ENCODE measurements at regions not wholly inside any gene's neighbourhood (a gene's known extent, or its start where the extent isn't known, plus 50 kb on each side); places are given as distances from the start of the nearest gene placed in this dataset.

DNA sequence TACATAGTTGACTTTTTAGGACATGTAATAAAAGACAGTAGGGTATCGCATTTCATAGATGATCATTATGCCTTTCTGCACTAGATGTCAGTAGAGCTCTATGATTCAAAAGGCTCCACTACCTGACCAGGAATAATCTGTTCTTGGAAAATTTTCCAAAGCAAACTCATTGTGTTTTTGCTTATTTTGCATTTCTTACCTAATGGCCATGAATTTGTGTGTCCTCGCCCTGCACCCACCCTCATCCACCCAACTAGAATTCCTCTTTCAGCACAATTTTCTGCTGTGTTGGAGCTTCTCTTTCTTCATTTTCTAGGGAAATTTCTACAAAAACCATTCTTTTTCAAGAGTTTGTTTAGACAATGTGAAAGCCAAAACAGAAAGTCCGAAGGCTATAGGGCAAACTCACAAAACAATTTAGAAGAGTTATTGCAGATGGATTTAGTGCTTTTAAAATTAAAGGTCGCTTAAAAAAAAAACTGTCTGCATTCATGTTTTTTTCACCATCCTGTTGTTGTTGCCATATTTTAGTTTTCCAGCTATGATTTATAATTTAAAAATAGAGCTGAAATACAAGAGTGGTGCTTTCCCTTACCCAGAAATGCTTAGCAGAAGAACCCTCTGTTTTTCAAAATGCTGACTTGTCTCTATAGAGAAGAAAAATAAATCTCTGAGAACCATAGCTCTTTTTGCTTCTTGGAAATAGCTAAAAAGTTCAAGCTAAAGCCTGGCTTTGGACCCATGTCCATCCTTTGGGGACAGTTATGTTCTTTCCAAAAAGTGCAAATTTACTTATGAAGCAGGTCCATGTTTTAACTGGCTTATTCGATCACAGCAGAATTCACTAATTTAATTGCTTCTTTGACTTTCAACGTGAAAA, 183.7 kb downstream of the SPATA18 start:
- DNase-seq: no peak

- no peak for DNase-seq
Measured at GRCh38 chr4:52235552-52236201, 184.6 kb downstream of the SPATA18 start.

DNA sequence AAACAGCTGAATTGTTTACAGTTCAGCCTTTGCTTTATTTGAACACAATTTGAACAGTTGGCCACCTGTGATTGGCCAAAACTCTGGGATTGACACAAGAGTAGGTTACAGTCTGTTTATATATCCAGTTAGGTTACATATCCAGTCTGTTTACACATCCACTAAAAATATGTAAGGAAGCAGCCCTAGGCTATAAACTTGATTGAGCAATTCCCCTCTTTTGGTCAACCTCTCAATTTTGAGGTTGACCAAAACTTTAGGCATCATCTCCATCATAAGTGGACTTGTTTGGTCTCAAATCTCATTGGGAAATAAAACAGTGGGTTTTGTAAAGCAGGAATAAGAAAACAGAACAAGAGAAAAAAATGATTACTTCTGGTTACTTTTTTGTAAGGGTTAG, 190.8 kb downstream of the SPATA18 start:
- DNase-seq: no peak

DNA sequence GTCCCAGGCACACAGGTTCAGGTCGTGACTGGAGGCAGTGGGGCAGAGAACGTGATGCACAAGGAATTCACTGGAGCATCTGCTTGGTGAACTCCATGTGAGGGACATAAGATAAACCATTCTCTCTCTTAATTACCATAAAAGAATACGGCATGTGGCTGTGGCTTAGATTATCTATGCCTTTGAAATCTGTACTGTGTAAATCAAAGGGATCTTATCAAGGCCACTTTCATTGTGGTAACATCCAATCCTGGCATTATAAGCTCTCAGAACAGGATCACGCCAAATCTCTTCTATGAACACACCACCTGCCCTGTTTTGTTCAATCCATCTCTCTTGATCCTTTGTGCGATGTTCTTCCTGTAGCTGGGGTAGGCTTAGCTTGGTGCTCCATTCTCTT, 192.3 kb downstream of the SPATA18 start:
- no peak for DNase-seq

DNA sequence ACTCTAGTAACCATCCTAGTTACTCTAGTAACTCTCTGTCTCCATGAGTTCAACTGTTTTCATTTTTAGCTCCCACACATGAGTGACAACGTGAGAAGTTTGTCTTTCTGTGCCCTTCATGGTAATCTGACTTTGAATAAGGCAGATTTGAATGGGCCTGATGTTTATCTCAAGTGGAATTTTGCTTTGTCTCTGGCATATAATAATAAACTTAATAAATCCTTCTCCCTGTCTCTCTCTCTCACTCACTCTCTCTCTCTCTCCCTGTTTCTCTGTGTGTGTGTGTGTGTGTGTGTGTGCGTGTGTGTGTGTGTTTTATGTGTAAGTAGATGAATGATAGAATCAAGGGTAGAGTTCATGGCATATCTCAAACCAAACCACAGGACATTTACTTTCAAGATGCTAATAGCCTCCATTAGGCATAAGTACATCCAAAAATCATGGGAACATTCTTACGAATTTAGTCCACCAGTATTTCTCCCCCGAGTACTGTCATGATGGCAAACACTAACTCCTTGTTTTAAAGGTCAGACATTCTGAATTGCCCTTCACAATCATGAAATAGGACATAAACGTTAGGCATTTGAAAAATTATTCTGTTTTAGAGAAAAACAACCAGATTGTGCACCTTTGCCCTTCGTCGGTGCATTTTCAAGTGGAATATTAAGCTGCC, 193.1 kb downstream of the SPATA18 start:
- DNase-seq: no peak

- no peak for DNase-seq
Measured at GRCh38 chr4:52244848-52245247, 193.7 kb downstream of the SPATA18 start.

GRCh38 chr4:52246827-52247226, 195.7 kb downstream of the SPATA18 start:
- DNase-seq: no peak

GRCh38 chr4:52247941-52248340, 196.8 kb downstream of the SPATA18 start:
- no peak for DNase-seq

- DNase-seq: no peak
Measured at GRCh38 chr4:52248820-52249219, 197.7 kb downstream of the SPATA18 start.

GRCh38 chr4:52249581-52249980, 198.5 kb downstream of the SPATA18 start:
- DNase-seq: no peak

- no peak for DNase-seq
Measured at GRCh38 chr4:52250154-52250553, 199.1 kb downstream of the SPATA18 start.

- no peak for DNase-seq
Measured at GRCh38 chr4:52251864-52252263, 200.8 kb downstream of the SPATA18 start.

DNA sequence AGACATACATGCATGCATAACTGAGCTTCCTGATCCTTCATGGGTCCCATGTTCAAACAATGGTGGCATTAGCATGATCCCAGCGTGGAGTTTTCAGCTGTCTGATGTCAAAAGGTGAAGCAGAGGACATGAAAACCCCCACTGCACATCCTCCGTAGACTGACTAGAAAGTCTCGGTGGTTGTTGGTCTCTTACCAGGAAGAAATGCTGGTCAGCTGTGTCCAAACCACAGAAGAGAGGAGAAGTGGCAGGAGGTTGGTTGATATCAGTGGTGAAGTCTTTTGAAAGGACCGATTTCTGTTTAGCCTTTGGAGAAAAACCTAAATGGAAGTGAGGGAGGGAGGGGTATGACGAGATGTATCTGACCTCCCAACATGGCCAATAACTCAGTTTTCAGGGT, 201.9 kb downstream of the SPATA18 start:
- no peak for DNase-seq

DNA sequence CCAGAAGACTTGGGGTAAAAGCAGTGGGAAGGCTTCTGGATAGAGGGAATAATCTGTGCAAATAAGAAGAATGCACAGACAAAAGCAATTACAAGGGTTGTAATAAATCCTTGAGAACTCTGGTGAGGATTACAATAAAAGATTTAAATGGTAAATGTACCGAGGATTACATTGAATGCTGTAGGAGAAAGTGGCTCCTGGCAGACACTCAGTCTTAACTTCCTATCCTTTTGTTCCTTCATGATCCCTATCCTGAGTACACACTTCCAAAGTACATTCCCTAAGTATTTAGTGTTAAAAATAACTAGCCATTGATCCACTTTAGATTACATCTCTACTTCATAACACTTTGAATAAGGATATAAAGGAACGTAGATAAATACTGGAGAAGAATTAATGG, 205.4 kb downstream of the SPATA18 start:
- DNase-seq: no peak

DNA sequence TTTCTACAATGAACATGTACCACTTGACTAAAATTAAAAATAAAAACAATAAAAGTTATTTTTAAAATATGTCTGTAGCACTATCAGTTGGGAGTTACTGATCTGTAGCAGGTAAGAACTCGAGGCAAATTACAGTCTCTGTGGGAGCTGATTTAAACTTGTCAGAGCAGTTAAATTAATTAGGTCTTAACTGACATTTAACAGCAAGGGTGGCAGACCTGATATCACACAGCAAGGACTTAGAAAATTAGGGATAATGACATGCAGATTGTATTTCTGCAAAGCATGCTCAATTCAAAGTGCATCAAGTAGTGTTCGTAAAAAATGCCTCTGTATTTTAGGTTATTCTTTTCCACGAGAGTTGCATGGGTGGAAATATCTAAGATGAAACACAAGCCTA, 208.9 kb downstream of the SPATA18 start:
- DNase-seq: no peak

GRCh38 chr4:52260514-52261210, 209.6 kb downstream of the SPATA18 start:
- no peak for DNase-seq

GRCh38 chr4:52263607-52264006, 212.5 kb downstream of the SPATA18 start:
- DNase-seq: no peak

DNA sequence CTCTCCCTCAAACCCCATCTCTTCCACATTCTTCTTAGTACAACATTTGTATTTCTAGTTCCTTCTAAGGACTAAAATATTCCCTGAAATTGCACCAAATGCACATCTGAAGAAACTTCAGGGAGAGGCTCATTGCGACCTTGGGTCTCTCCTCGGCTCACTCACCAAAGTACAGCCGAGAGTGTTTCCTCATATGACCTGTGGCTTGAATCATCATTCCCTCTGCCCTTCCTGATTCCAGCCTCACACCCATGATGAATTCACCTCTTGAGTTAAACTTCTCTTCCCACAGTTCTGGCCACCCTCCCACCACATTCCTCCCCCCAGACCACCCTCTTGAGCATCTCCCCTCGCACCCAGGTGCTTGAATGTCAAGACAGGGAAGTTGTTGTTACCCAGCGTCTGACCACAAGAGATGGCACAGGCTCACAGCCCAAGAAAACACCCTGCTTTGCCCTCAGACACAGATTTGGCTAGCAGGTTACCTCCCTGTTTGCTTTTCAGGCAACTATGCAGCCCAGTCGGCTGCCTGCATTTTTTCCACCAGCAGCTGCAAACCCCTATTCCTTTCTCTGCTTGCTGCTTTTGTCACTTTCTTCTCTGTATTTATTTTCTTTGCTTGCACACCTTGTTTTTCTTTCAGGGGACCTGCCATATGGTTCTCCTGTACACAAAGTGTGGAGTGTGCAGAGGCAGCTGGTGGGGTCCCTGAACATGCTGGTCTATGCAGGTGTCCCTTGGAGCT, 214.8 kb downstream of the SPATA18 start:
- DNase-seq: no peak

DNA sequence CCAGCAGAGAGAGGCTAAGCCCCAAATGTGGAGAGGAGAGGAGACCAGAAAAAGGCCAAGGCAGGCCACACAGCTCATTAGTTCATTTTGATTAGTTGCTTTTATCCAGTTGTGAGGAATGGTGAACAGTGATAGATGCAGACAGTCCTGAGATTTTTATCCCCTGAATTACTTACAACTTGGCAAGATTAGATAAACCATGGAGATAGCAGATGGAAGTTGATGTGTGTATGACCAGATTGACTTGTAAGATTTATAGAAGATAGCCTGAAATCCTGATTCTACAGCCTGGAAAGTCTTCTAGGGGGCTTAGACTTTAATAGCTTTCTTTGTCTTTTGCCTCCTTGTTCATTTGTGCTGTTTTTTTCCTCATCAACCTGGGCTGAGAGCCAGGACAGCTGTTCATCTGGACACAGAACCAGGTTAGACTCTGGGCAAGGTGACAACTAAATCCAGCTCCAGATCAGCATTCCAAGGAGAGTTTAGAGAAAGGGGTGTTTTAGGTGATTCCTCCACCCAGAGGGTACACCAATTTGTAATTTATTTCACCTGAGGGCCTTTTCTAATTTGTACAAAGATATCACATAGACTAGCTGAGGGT, 215.5 kb downstream of the SPATA18 start:
- no peak for DNase-seq

DNA sequence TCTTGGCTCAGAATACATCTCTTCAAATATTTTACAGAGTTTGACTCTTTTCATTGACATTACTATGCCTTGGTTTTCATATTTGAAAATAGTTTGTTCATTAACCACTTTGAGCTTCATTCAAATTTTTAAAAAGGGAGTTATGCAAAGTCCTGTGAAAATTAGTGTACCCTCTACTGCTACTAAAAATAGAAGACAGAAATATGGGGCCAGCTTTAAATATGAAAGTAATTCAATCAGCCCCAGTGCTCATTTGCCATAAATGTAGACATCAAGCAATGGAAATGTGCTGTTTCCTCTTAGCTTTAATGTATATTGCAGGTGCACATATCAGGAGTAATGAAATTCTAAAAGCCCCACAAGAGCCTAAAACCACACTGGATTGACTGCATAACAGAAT, 218.7 kb downstream of the SPATA18 start:
- no peak for DNase-seq

DNA sequence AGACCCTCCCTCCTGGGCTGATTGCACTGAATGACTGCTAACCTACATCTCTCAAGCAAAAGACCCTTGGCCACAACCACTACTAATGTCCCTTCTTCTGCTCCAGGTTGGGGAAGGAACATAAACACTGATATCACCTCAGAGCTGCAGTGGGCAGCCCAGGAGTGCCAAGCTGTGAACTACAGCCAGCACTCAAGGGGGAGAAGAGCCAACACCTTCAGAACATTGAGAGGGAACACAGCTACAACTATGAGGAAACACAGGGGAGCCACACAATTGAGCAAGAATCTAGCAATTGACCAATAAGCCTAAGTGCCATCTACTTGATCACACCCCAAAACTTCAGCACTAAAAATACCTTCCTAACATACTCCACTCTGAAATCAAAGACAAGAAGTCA, 222.8 kb downstream of the SPATA18 start:
- no peak for DNase-seq

- no peak for DNase-seq
Measured at GRCh38 chr4:52288212-52288855, 237.2 kb downstream of the SPATA18 start.

All from CD4-positive, alpha-beta T cell treated with Interleukin-21 for 1 hour (primary cell).